HepG2 (cell line): ENCODE measurements at regions not wholly inside any gene's neighbourhood (a gene's known extent, or its start where the extent isn't known, plus 50 kb on each side); places are given as distances from the start of the nearest gene placed in this dataset.
A peak's percentile ranks its signal among the peaks of the same experiment; 100 is the strongest.

Experiments used
- AHR ChIP-seq: IDR thresholded peaks from 2 replicates; pipeline ENCODE4 v1.6.1; 2018; ENCODE audit warnings: missing genetic modification reagents, missing compliant biosample characterization
- DPF2 ChIP-seq: sonication (generic); formaldehyde crosslinking; IDR thresholded peaks from 2 replicates; pipeline ENCODE4 v1.4.0; 2020; ENCODE audit warnings: mild to moderate bottlenecking, low read depth, missing genetic modification reagents, borderline replicate concordance
- HDAC1 ChIP-seq: sonication (generic); formaldehyde crosslinking; IDR thresholded peaks from 2 replicates; pipeline ENCODE4 v1.5.1; 2020; ENCODE audit warnings: mild to moderate bottlenecking, missing genetic modification reagents
- HDAC2 ChIP-seq: sonication (generic); formaldehyde crosslinking; IDR thresholded peaks from 2 replicates; pipeline ENCODE4 v1.4.0; 2020; ENCODE audit warnings: missing genetic modification reagents
- JUNB ChIP-seq: sonication (generic); formaldehyde crosslinking; IDR thresholded peaks from 2 replicates; pipeline ENCODE4 v1.8.0; 2022; ENCODE audit warnings: missing genetic modification reagents, mild to moderate bottlenecking, borderline replicate concordance
- NCOA2 ChIP-seq: sonication (generic); formaldehyde crosslinking; IDR thresholded peaks from 2 replicates; pipeline ENCODE4 v1.8.0; 2022; ENCODE audit warnings: inconsistent platforms
- NFYC ChIP-seq: IDR thresholded peaks from 2 replicates; pipeline ENCODE4 v1.6.1; 2016; ENCODE audit warnings: missing genetic modification reagents, missing compliant biosample characterization
- NR2F6 ChIP-seq, 2 experiments: IDR thresholded peaks; 2 replicates each; pipeline ENCODE4 v1.6.1; 2016; ENCODE audit warnings: antibody characterized with exemption in 1 of 2, mild to moderate bottlenecking in 1 of 2
- POLR2A ChIP-seq, 2 experiments: IDR thresholded peaks; 2 replicates each; pipeline ENCODE4 v1.6.1; 2011; ENCODE audit warnings: low read depth in 2 of 2, low read length in 2 of 2, mild to moderate bottlenecking in 1 of 2, moderate library complexity in 1 of 2; ENCODE audit not compliant: insufficient read depth in 1 of 2
- RBM39 ChIP-seq: fragments of 200-400 bp; formaldehyde crosslinking; IDR thresholded peaks from one replicate; pipeline ENCODE4 v1.6.1; 2018; ENCODE audit warnings: antibody characterized with exemption, mild to moderate bottlenecking, low read depth, low read length; ENCODE audit not compliant: poor library complexity, severe bottlenecking
- SMARCC2 ChIP-seq: fragments of 450-650 bp; IDR thresholded peaks from 2 replicates; pipeline ENCODE4 v1.6.1; 2017; ENCODE audit warnings: antibody characterized with exemption, mild to moderate bottlenecking
- SYNCRIP ChIP-seq: fragments of 200-400 bp; formaldehyde crosslinking; IDR thresholded peaks from 2 replicates; pipeline ENCODE4 v1.6.1; 2018; ENCODE audit warnings: mild to moderate bottlenecking, low read depth, low read length; ENCODE audit not compliant: insufficient read depth
- TAF1 ChIP-seq: sonication (generic); formaldehyde crosslinking; IDR thresholded peaks from 2 replicates; pipeline ENCODE4 v1.4.0; 2020; ENCODE audit warnings: missing genetic modification reagents
- TEAD3 ChIP-seq: optimal IDR thresholded peaks from 2 replicates; pipeline ENCODE3; 2016; ENCODE audit warnings: borderline replicate concordance
- ZIK1 ChIP-seq: sonication (generic); formaldehyde crosslinking; IDR thresholded peaks from 2 replicates; pipeline ENCODE4 v1.5.0; 2020; ENCODE audit warnings: mild to moderate bottlenecking, low read depth, missing genetic modification reagents, borderline replicate concordance
- ZNF12 ChIP-seq: sonication (generic); formaldehyde crosslinking; IDR thresholded peaks from 2 replicates; pipeline ENCODE4 v1.5.0; 2020; ENCODE audit warnings: missing genetic modification reagents
- ZNF354B ChIP-seq: sonication (generic); formaldehyde crosslinking; IDR thresholded peaks from 2 replicates; pipeline ENCODE4 v1.8.0; 2022; ENCODE audit warnings: mild to moderate bottlenecking, missing genetic modification reagents
- ZNF441 ChIP-seq: sonication (generic); formaldehyde crosslinking; IDR thresholded peaks from 2 replicates; pipeline ENCODE4 v1.7.0; 2021; ENCODE audit warnings: missing genetic modification reagents, borderline replicate concordance
- ZNF501 ChIP-seq: sonication (generic); formaldehyde crosslinking; IDR thresholded peaks from 2 replicates; pipeline ENCODE4 v1.5.1; 2020; ENCODE audit warnings: mild to moderate bottlenecking, moderate library complexity, missing genetic modification reagents
- ZNF737 ChIP-seq: sonication (generic); formaldehyde crosslinking; IDR thresholded peaks from 2 replicates; pipeline ENCODE4 v1.5.0; 2020; ENCODE audit warnings: missing genetic modification reagents, mild to moderate bottlenecking, borderline replicate concordance
- ZSCAN21 ChIP-seq: sonication (generic); formaldehyde crosslinking; IDR thresholded peaks from 2 replicates; pipeline ENCODE4 v1.8.0; 2022; ENCODE audit warnings: mild to moderate bottlenecking, missing genetic modification reagents, moderate library complexity, borderline replicate concordance
- TF ChIP-seq, protein P1 (sequence below): sonication (generic); formaldehyde crosslinking; conservative IDR thresholded peaks from 2 replicates; pipeline ENCODE4 v1.4.0; 2020; ENCODE audit warnings: missing genetic modification reagents
- TF ChIP-seq, protein P2 (sequence below): sonication (generic); IDR thresholded peaks from 2 replicates; pipeline ENCODE4 v1.6.1; 2016; ENCODE audit warnings: low read depth, borderline replicate concordance
- TF ChIP-seq, protein P3 (sequence below): IDR thresholded peaks from 2 replicates; pipeline ENCODE4 v1.6.1; 2016; ENCODE audit warnings: control low read depth
- TF ChIP-seq, protein P4 (sequence below): sonication (generic); formaldehyde crosslinking; IDR thresholded peaks from 2 replicates; pipeline ENCODE4 v1.4.0; 2020; ENCODE audit warnings: missing genetic modification reagents, borderline replicate concordance
- TF ChIP-seq, protein P5 (sequence below): sonication (generic); formaldehyde crosslinking; IDR thresholded peaks from 2 replicates; pipeline ENCODE4 v1.4.0; 2020; ENCODE audit warnings: missing genetic modification reagents

DNA sequence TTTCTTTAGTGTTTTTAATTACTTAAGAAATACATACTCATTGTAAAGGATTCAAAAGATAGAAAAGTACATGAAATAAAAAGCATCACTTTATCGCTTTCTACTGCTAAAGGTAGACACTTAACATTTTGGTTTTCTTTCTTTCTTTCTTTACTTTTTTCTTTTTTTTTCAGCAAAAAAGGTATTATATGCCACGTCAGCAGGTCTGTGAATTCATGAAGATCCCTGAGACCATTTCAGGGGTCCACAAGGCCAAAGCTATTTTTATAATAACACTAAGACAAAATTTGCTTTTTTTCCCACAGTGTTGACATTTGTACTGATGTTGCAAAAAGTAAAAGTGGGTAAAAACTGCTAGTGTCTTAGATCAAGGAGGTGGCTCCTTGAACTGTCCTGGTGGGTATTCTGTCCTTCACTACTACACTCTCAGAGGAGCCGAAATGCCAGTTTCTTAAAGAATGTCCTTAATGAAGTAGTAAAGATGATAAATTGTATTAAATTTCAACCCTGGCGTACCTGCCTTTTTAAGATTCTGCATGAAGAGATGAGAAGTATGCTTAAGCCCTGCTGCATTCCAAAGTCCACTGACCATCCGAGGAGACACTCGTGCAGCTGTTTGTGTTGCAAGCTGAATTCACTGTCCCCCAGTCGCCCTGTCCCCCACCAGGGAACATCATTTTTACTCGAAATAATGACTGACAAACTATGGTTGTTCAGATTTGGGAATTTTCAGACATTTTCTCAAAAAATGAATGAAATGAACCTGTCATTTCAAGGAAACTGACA lies 106.7 kb upstream of the PIAS1 start (continued):
- TF ChIP-seq SYNCRIP (no peak), HDAC1 (no peak), ZNF354B (CRISPR knock-in tag) (no peak), NR2F6 (IDR thresholded peaks at IDR 0.05) (no peak), NR2F6 (CRISPR knock-in tag; IDR thresholded peaks at IDR 0.05) (no peak), JUNB (CRISPR knock-in tag) (no peak), SMARCC2 (no peak), ZNF441 (CRISPR knock-in tag) (peak; percentile 95), TAF1 (CRISPR knock-in tag) (no peak), ZNF501 (CRISPR knock-in tag) (no peak), ZSCAN21 (CRISPR knock-in tag) (no peak), HDAC2 (CRISPR knock-in tag) (no peak), POLR2A (IDR thresholded peaks at IDR 0.05; ENCODE audit: insufficient read depth in 1 of 2, low read depth in 2 of 2, low read length in 2 of 2) (no peak), AHR (CRISPR knock-in tag) (no peak), NFYC (no peak), DPF2 (CRISPR knock-in tag) (no peak), ZIK1 (no peak), NCOA2 (CRISPR knock-in tag) (0 out of 2 replicates have a peak, but pooled peaks have one; percentile 12), ZNF737 (no peak), RBM39 (no peak), ZNF12 (CRISPR knock-in tag) (peak; percentile 22; the same call in 1 of the 2 replicates), TEAD3 (CRISPR knock-in tag) (peak; percentile 22)
- TF ChIP-seq, protein P1, sequence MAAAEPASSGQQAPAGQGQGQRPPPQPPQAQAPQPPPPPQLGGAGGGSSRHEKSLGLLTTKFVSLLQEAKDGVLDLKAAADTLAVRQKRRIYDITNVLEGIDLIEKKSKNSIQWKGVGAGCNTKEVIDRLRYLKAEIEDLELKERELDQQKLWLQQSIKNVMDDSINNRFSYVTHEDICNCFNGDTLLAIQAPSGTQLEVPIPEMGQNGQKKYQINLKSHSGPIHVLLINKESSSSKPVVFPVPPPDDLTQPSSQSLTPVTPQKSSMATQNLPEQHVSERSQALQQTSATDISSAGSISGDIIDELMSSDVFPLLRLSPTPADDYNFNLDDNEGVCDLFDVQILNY (CRISPR knock-in tag) = no peak
- TF ChIP-seq, protein P2, sequence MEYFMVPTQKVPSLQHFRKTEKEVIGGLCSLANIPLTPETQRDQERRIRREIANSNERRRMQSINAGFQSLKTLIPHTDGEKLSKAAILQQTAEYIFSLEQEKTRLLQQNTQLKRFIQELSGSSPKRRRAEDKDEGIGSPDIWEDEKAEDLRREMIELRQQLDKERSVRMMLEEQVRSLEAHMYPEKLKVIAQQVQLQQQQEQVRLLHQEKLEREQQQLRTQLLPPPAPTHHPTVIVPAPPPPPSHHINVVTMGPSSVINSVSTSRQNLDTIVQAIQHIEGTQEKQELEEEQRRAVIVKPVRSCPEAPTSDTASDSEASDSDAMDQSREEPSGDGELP = peak; percentile 75; the same call in 1 of the 2 replicates
- TF ChIP-seq, protein P3, sequence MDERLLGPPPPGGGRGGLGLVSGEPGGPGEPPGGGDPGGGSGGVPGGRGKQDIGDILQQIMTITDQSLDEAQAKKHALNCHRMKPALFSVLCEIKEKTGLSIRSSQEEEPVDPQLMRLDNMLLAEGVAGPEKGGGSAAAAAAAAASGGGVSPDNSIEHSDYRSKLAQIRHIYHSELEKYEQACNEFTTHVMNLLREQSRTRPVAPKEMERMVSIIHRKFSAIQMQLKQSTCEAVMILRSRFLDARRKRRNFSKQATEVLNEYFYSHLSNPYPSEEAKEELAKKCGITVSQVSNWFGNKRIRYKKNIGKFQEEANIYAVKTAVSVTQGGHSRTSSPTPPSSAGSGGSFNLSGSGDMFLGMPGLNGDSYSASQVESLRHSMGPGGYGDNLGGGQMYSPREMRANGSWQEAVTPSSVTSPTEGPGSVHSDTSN (CRISPR knock-in tag) = no peak
- TF ChIP-seq, protein P4, sequence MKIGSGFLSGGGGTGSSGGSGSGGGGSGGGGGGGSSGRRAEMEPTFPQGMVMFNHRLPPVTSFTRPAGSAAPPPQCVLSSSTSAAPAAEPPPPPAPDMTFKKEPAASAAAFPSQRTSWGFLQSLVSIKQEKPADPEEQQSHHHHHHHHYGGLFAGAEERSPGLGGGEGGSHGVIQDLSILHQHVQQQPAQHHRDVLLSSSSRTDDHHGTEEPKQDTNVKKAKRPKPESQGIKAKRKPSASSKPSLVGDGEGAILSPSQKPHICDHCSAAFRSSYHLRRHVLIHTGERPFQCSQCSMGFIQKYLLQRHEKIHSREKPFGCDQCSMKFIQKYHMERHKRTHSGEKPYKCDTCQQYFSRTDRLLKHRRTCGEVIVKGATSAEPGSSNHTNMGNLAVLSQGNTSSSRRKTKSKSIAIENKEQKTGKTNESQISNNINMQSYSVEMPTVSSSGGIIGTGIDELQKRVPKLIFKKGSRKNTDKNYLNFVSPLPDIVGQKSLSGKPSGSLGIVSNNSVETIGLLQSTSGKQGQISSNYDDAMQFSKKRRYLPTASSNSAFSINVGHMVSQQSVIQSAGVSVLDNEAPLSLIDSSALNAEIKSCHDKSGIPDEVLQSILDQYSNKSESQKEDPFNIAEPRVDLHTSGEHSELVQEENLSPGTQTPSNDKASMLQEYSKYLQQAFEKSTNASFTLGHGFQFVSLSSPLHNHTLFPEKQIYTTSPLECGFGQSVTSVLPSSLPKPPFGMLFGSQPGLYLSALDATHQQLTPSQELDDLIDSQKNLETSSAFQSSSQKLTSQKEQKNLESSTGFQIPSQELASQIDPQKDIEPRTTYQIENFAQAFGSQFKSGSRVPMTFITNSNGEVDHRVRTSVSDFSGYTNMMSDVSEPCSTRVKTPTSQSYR = no peak
- TF ChIP-seq, protein P5, sequence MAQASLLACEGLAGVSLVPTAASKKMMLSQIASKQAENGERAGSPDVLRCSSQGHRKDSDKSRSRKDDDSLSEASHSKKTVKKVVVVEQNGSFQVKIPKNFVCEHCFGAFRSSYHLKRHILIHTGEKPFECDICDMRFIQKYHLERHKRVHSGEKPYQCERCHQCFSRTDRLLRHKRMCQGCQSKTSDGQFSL (CRISPR knock-in tag) = no peak
